Fibroblast of the conjunctiva (primary cell): ENCODE measurements at regions not wholly inside any gene's neighbourhood (a gene's known extent, or its start where the extent isn't known, plus 50 kb on each side); places are given as distances from the start of the nearest gene placed in this dataset.
"Not testable (repeated sequence)": the region's sequence is repeated elsewhere in the genome, so short reads cannot be mapped to it uniquely, and the experiment has no call there.

ENCODE experiments used
- DNase-seq: peaks from one replicate; pipeline ENCODE4 v3.0.0-alpha.2; 2010; ENCODE audit warnings: low read depth

DNA sequence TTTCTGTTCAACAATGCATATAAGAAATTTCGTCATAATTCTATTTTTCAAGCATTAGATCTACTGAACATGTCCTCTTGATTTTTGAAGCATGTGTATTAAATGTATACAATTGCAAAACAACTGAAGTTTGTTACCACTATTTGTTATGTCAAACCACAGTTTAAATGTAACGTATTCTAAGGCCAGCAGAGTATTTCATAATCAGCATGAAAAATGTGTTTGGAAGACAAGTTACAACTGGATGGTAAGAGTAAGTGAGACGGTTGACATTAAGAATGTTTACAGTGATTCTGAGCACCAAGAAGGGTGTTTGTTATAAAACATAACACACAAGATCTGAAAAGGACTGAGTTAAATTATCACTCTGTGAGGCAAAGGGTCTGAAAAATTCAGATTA lies 738.4 kb downstream of the PLOD2 start:
- DNase-seq = no peak

GRCh38 chr3:145427355-145427754 lies 733.6 kb downstream of the PLOD2 start:
- DNase-seq = no peak

- no peak for DNase-seq
Measured at GRCh38 chr3:145429546-145429945, 731.4 kb downstream of the PLOD2 start.

DNA sequence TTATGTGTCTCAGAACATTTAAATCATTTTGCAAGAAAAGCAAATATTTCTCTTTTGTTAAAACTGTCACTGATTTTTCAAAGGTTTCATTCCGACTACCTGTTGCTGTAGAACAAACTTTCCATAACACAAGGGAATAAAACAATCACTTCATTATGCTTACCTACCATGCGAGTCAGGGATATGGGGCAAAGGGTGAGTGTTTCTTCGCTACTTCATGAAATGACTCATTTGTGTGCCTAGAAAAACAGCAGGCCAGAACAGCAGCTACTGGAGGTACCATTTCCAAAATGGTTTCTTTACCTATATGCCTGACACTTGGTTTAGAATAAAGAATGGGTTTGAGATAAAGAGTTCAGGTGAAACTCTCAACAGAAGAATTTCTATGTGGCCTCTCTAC lies 712.5 kb downstream of the PLOD2 start:
- DNase-seq = no peak

GRCh38 chr3:145450018-145450682 lies 710.8 kb downstream of the PLOD2 start:
- DNase-seq = no peak

DNA sequence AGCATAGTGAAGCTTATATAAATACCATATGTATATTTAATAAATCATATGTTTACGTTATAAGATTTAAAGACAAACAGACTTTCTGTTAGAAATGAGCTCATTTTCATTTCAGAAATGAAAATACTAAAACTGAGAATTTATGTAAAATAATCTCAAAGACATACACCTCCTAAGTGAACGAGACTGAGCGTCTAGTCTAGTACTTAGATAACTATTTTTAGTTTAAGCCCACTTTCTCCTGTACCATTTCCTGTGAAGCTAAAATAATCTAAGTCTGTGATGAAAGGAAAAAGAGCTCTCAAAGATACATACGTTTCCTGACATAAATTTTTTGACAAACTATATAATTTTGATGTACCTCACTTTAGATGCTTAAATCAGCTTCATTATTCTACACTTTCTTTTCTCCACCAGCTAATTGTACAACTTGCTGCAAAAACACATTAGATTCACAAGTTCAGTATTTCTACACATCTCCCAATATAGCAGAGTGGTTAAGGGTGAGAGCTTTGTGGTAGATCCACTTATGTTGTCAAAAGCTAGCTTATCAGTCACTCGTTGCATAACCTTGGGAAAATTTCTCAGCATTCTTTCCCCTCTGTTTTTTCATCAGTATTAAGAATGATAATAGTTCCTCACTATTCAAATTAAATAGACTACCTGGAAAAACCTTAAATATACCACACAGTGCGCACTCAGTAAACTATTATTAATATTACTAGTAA lies 703.0 kb downstream of the PLOD2 start:
- no peak for DNase-seq

DNA sequence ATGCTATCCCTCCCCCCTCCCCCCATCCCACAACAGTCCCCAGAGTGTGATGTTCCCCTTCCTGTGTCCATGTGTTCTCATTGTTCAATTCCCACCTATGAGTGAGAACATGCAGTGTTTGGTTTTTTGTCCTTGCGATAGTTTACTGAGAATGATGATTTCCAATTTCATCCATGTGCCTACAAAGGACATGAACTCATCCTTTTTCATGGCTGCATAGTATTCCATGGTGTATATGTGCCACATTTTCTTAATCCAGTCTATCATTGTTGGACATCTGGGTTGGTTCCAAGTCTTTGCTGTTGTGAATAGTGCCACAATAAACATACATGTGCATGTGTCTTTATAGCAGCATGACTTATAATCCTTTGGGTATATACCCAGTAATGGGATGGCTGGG lies 701.3 kb downstream of the PLOD2 start:
- DNase-seq = not testable (repeated sequence)

DNA sequence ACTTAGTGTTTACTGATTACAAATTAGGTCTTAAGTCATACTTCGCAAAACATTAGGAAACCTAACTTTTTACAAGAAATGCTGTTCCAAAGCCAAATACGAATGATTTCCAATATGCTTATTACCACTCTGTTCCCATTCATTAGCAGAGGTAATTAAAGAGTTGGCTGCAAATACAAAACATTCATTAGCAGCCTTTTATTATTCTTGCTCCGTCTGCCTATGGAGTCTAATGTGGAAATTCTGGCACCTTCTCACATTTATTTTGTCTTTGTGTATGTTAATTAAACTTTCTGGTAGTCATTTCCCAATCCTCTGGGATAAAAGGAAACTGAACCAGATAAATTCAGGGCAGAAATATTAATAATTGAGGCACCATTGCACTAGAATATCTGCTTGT lies 689.0 kb downstream of the PLOD2 start:
- DNase-seq = no peak

GRCh38 chr3:145482735-145483134 lies 678.2 kb downstream of the PLOD2 start:
- DNase-seq = not testable (repeated sequence)

- no peak for DNase-seq
Measured at GRCh38 chr3:145483992-145484391, 677.0 kb downstream of the PLOD2 start.

DNA sequence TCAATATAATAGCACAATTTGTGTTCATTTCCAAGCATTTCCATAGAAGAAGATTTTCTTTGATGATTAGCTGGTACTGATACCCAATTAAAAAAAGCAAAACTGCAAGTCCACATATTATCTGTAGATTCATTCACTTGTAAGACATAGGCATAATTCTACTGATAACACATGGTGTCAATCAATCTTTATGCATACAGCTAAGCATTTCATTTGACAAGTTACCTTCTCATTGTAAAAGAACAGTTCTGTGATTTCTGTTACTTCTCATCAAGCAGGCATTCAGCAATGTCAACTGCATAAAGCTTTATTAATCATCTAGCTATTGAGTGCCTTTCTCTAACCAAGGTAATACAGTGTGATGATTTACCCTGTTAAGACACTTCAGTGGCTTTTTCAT lies 672.0 kb downstream of the PLOD2 start:
- DNase-seq = no peak

DNA sequence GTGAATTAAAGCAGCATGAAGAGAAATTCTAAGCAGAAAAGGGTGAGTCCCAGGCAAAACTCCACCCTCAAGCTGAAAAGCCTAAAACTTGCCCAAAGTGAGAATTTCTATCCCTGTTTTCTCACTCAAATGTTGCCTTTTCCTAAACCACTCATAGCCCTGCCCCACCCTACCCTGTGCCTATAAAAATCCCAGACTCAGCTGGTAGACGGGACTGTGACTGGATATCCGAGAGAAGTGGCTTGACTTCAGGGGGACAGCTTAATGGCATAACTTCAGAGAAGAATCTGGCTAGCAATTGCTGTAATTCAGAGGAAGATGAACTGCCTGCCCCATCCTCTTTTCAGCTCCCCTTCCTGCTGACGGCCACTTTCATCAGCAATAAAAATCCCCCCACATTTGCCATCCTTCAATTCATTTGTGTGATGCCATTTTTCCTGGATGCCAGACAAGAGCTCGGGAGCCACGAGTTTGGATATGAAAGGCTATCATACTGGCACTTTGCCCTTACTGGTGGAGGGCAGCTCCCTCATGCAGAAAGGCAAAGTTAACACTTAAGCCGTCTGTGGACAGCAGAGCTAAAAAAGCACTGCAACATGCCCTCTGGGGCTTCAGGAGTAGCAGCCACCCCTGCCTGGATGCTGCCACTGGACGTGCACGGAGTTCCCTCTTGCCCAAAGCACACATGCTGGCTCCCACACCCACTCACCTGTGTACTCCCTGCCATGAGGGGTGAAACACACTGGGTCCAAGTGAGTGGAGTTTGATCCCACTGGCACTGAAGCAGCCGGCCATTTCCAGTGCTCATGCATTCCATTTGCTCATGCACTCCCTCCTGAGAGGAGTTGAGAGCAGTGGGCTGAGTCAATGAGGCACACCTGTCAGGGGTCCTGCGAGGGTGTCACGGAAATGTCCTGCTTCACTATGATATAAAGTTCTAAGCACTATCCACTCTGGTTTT lies 670.6 kb downstream of the PLOD2 start:
- DNase-seq = no peak

DNA sequence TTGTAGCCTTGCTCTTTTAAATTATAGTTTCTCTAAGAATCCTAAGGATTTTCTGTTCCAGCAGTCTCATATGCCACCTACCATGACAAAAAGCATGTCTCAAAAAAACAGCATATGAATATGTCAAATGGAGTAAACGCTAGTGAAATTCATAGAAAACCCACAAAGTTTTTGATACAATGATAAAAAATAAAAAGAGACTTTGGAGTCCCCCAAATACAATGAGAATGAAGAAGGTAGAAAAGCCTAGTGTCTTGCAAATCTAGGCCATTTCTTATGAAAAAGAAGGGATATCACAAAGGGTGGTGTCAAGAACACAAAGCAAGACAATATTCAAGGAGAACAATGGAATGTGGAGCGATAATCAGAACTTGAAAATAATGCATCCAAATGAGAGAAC lies 668.5 kb downstream of the PLOD2 start:
- no peak for DNase-seq

DNA sequence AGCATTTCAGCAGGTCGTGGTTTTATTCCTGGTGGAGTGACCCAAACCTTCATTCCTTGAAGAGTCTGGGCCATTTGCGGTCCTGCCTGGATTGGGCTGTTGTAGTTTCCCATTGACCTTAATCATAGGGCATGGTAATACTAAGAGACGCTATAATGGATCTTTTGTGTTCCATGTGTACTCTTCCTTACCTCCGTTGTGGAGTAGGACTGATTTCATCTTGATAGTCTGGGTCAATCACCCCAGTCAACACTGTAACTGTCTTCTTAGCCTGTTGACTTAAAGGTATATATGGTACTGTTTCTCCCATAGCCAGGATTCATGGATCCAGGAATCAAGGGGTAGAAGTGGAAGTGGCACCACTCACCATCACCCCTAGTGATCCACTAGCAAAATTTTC lies 643.6 kb downstream of the PLOD2 start:
- DNase-seq = not testable (repeated sequence)

DNA sequence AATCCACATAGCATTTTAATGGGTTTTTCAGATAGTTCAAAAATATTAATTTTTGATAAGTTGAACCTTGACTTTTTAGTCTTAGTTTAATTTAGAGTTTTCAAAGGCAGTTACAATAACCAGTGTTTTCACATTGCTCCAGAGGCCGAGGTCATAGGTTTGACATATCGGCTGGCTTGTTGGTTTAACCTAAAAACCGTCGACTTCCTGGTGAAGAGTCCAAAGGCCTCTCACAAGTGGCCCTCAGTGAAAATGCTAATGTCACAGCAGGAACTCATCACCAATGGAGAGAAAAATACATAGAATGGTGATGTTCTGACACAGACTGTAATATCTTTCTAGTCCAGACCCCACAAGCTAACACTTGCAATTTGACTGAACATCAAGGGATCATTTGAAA lies 642.3 kb downstream of the PLOD2 start:
- DNase-seq = no peak

GRCh38 chr3:145519398-145520047 lies 641.5 kb downstream of the PLOD2 start:
- DNase-seq = no peak

DNA sequence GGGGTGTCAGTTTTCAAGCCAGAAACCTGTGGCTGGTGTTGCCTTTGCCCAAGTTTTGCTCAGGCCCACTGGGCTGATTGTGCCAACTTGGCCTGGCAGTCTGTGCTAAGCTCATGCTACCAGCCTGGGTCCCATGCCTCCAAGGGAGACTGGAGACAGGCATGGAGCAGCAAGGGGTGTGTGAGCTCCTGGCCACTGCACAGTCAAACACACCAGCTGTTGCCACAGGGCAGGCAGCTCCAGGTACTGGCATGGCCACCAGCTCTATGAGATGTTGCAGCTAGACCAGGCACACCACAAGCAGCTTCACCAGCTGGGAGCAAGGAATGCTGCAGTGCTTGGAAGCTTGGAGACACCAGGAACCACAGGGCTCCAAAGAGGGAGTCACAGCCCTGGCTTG lies 638.8 kb downstream of the PLOD2 start:
- no peak for DNase-seq

DNA sequence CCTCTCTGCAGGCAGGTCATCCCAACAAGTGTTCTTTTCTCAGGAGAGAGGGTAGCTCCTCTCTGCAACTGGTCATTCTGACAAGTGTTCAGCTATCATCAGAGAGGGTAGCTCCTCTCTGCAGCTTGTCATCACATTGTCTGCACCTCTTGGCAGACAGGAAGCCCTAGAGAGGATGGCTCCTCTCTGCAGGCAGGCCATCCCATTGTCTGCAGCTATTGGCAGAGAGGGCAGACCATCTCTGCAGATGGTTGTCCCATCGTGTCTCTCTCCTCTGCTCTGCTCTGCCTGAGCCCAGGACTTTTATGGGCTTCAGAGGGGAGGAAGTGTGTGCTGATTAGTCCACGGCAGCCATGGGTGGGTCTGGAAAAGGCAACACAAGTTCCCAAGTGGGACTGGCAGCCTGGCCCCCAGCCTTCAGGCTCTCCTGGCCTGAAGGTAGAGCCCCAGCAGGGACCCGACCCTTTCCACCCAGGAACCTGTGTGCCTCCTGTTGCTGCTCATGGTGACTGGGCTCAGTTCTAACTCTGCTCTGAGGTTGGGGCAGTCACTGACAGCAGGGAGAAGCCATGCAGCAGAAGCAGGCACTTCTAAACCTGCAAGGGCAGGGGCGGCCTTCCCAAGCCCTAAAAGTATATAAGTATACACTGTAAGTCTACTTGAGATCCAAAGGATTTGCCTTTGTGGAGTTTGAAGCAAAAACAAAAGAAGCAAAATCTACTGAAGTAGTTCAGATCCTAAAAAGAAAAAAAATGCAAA lies 637.9 kb downstream of the PLOD2 start:
- no peak for DNase-seq

- no peak for DNase-seq
Measured at GRCh38 chr3:145531548-145531947, 629.4 kb downstream of the PLOD2 start.

- no peak for DNase-seq
Measured at GRCh38 chr3:145533696-145534095, 627.3 kb downstream of the PLOD2 start.

GRCh38 chr3:145536461-145536860 lies 624.5 kb downstream of the PLOD2 start:
- no peak for DNase-seq
